ENCODE measurements at regions not wholly inside any gene's neighbourhood (a gene's known extent, or its start where the extent isn't known, plus 50 kb on each side); places are given as distances from the start of the nearest gene placed in this dataset.

DNA sequence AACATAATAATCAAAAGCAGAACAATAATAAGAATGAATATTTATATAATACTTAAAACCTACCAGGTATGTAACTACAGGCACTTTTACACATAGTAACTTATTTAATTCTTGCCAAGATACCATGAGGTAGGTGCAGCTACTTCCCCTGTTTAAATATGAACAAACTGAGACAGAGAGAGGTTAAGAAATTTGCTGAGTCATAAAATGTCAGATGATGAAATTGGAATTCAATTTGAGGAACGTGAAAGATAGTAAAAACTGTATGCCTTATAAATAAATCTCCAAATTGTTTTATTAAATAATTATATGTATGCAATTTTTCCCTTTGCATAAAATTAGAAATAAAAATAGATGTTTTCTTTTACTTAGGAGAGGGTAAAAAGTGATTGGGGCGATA lies 1103.3 kb upstream of the NRXN1 start:
- H3K4me3 ChIP-seq (ENCODE audit: low read length), result no peak overlapping the region
- H3K9me3 ChIP-seq (replicated peaks; ENCODE audit: insufficient read depth, low read length), result no peaks in the 10 kb centered on the region
- H4K20me1 ChIP-seq (ENCODE audit: insufficient read depth, low read length), result no peaks in the 10 kb centered on the region
- no peaks in the 10 kb centered on the region for H3K79me2 ChIP-seq (ENCODE audit: low read length)
- no peaks in the 10 kb centered on the region for H3K4me1 ChIP-seq (ENCODE audit: low read length)
- H3K9me2 ChIP-seq (replicated peaks; ENCODE audit: insufficient read depth, low read length), result no peaks in the 10 kb centered on the region
- no peaks in the 10 kb centered on the region for H3K36me3 ChIP-seq (replicated peaks; ENCODE audit: insufficient read depth, low read length)
- TF ChIP-seq, protein P1, sequence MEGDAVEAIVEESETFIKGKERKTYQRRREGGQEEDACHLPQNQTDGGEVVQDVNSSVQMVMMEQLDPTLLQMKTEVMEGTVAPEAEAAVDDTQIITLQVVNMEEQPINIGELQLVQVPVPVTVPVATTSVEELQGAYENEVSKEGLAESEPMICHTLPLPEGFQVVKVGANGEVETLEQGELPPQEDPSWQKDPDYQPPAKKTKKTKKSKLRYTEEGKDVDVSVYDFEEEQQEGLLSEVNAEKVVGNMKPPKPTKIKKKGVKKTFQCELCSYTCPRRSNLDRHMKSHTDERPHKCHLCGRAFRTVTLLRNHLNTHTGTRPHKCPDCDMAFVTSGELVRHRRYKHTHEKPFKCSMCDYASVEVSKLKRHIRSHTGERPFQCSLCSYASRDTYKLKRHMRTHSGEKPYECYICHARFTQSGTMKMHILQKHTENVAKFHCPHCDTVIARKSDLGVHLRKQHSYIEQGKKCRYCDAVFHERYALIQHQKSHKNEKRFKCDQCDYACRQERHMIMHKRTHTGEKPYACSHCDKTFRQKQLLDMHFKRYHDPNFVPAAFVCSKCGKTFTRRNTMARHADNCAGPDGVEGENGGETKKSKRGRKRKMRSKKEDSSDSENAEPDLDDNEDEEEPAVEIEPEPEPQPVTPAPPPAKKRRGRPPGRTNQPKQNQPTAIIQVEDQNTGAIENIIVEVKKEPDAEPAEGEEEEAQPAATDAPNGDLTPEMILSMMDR (IDR thresholded peaks at IDR 0.05; ENCODE audit: low read length), result no peak
- TF ChIP-seq EZH2 (optimal IDR thresholded peaks at IDR 0.05; ENCODE audit: low read depth, low read length) (no peak), EZH2phosphoT487 (IDR thresholded peaks at IDR 0.05; ENCODE audit: low read length) (no peak)
- H3K9ac ChIP-seq (ENCODE audit: low read length), result no peak overlapping the region
- H3F3A ChIP-seq (ENCODE audit: insufficient read depth, low read length), result no peaks in the 10 kb centered on the region
- H3K27me3 ChIP-seq (replicated peaks; ENCODE audit: insufficient read depth, low read length), result no peaks in the 10 kb centered on the region
- no peak for DNase-seq
- H3K4me2 ChIP-seq (ENCODE audit: low read depth, low read length), result no peak overlapping the region
- H2AFZ ChIP-seq (ENCODE audit: low read length), result no peak overlapping the region
- H3K27ac ChIP-seq (ENCODE audit: low read length), result no peak overlapping the region

DNA sequence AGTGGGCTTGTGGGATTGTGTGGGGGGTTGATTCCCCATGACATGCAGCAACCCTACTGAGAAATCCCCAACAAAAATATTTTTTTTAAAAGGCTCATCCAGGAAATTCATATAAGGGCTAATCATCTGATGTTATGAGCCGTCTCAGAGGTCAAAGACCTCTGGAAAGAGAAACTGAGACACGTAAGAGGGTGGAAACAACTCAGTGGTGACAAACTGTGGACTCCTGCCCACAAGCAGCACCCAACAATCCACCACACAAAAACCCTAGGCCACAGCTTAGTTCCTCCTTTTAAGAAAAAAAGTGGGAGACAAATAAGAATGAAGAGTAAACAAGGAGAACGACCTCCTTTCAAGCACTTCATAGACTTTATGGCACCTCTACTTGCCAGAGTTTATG lies 1096.1 kb upstream of the NRXN1 start:
- no peak overlapping the region for H2AFZ ChIP-seq (ENCODE audit: low read length)

DNA sequence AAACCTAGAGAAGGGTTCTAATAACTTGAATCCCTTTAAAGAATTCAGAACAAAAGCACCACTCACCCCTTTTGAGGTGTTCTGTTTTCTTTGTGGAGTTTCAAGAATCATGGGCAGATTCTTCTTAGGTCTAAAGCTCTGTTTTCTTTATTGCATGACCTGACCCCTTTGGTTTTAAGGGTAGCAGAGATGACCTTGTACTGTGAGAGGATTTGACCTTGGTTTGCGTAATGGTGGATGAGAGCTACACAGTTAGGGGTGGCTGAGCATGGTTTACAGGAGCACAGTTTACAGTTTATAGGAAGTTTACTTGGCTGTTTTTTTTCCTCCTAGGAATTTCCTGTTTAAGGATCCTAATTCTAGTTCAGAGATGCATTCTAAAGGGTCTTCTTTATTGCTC lies 1095.6 kb upstream of the NRXN1 start:
- Histone ChIP-seq H3K79me2 (ENCODE audit: low read length) (no peaks in the 10 kb centered on the region), H3K4me2 (ENCODE audit: low read depth, low read length) (no peak overlapping the region), H3K9me2 (replicated peaks; ENCODE audit: insufficient read depth, low read length) (no peaks in the 10 kb centered on the region), H3K9me3 (replicated peaks; ENCODE audit: insufficient read depth, low read length) (no peaks in the 10 kb centered on the region), H2AFZ (ENCODE audit: low read length) (no peak overlapping the region), H3K4me1 (ENCODE audit: low read length) (no peaks in the 10 kb centered on the region), H3K9ac (ENCODE audit: low read length) (no peak overlapping the region), H4K20me1 (ENCODE audit: insufficient read depth, low read length) (no peaks in the 10 kb centered on the region), H3K27ac (ENCODE audit: low read length) (no peak overlapping the region), H3K36me3 (replicated peaks; ENCODE audit: insufficient read depth, low read length) (no peaks in the 10 kb centered on the region), H3F3A (ENCODE audit: insufficient read depth, low read length) (no peaks in the 10 kb centered on the region), H3K4me3 (ENCODE audit: low read length) (no peak overlapping the region), H3K27me3 (replicated peaks; ENCODE audit: insufficient read depth, low read length) (no peaks in the 10 kb centered on the region)
- TF ChIP-seq EZH2phosphoT487 (IDR thresholded peaks at IDR 0.05; ENCODE audit: low read length), result no peak
- TF ChIP-seq EZH2 (optimal IDR thresholded peaks at IDR 0.05; ENCODE audit: low read depth, low read length), result no peak
- TF ChIP-seq, protein P1 (IDR thresholded peaks at IDR 0.05; ENCODE audit: low read length), result no peak
- DNase-seq, result no peak

More for the DNA sequence above, 1096.1 kb upstream of the NRXN1 start:
- Histone ChIP-seq H3K4me2 (ENCODE audit: low read depth, low read length) (no peak overlapping the region), H3K9ac (ENCODE audit: low read length) (no peak overlapping the region), H3K27me3 (replicated peaks; ENCODE audit: insufficient read depth, low read length) (no peaks in the 10 kb centered on the region), H3K36me3 (replicated peaks; ENCODE audit: insufficient read depth, low read length) (no peaks in the 10 kb centered on the region), H4K20me1 (ENCODE audit: insufficient read depth, low read length) (no peaks in the 10 kb centered on the region), H3K79me2 (ENCODE audit: low read length) (no peaks in the 10 kb centered on the region), H3K4me1 (ENCODE audit: low read length) (no peaks in the 10 kb centered on the region), H3K27ac (ENCODE audit: low read length) (no peak overlapping the region), H3K9me3 (replicated peaks; ENCODE audit: insufficient read depth, low read length) (no peaks in the 10 kb centered on the region), H3F3A (ENCODE audit: insufficient read depth, low read length) (no peaks in the 10 kb centered on the region), H3K4me3 (ENCODE audit: low read length) (no peak overlapping the region), H3K9me2 (replicated peaks; ENCODE audit: insufficient read depth, low read length) (no peaks in the 10 kb centered on the region)
- no peak for DNase-seq
- TF ChIP-seq EZH2phosphoT487 (IDR thresholded peaks at IDR 0.05; ENCODE audit: low read length), result no peak

DNA sequence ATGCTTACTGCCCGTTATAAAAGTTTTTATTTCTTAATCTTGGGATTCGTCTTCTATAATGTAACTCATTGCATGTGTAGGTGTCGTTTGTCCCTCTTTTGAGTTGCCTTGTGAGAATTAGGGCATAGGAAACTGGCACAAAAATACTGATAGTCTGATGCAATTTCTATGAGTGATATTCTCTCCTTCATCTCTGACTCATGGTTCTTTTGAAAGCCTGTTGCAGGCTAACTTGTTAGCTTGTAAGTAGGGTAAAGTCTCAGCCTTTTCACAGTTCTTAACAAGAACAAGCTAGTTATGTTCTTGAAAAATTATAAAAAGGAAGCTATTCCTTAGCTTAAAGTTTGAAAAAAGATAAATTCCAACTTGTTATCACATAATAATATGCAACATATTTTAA lies 1085.4 kb upstream of the NRXN1 start:
- no peak for DNase-seq
- Histone ChIP-seq H3K4me2 (ENCODE audit: low read depth, low read length) (no peak overlapping the region), H3K9me2 (replicated peaks; ENCODE audit: insufficient read depth, low read length) (no peaks in the 10 kb centered on the region), H4K20me1 (ENCODE audit: insufficient read depth, low read length) (no peaks in the 10 kb centered on the region), H3K36me3 (replicated peaks; ENCODE audit: insufficient read depth, low read length) (no peaks in the 10 kb centered on the region), H3K27me3 (replicated peaks; ENCODE audit: insufficient read depth, low read length) (no peaks in the 10 kb centered on the region), H3F3A (ENCODE audit: insufficient read depth, low read length) (no peaks in the 10 kb centered on the region), H3K27ac (ENCODE audit: low read length) (no peak overlapping the region), H3K9me3 (replicated peaks; ENCODE audit: insufficient read depth, low read length) (no peaks in the 10 kb centered on the region), H3K4me3 (ENCODE audit: low read length) (no peak overlapping the region), H2AFZ (ENCODE audit: low read length) (no peak overlapping the region), H3K9ac (ENCODE audit: low read length) (no peak overlapping the region), H3K4me1 (ENCODE audit: low read length) (no peaks in the 10 kb centered on the region), H3K79me2 (ENCODE audit: low read length) (no peaks in the 10 kb centered on the region)
- TF ChIP-seq, protein P1 (IDR thresholded peaks at IDR 0.05; ENCODE audit: low read length), result no peak
- TF ChIP-seq EZH2phosphoT487 (IDR thresholded peaks at IDR 0.05; ENCODE audit: low read length), result no peak
- TF ChIP-seq EZH2 (optimal IDR thresholded peaks at IDR 0.05; ENCODE audit: low read depth, low read length), result no peak
